ENCODE measurements at regions not wholly inside any gene's neighbourhood (a gene's known extent, or its start where the extent isn't known, plus 50 kb on each side); places are given as distances from the start of the nearest gene placed in this dataset.

GRCh38 chr20:54844346-54844745 lies 369.0 kb downstream of the DOK5 start:
- H3K18ac ChIP-seq (ENCODE audit: insufficient read length, low read depth, low read length): no peak overlapping the region
- Mint-ChIP-seq H3K4me1 (peaks cover 0 to 3% of the 10 kb centered on the region in 2 experiments; a peak in 1 of 4 replicates), H3K9me3 (no peaks in the 10 kb centered on the region; a peak in 1 of 5 replicates), H3K27me3 (ENCODE audit: low read depth) (no peaks in the 10 kb centered on the region), H3K4me3 (no peak overlapping the region), H3K36me3 (ENCODE audit: insufficient read depth in 1 of 3, low read depth in 3 of 3) (no peaks in the 10 kb centered on the region), H3K27ac (no peak overlapping the region)
- no peak overlapping the region for H3K14ac ChIP-seq (ENCODE audit: insufficient read depth, low read length)
- H4K20me1 ChIP-seq (ENCODE audit: control insufficient read depth, insufficient read depth, insufficient read length): no peaks in the 10 kb centered on the region
- H3K9me3 ChIP-seq (ENCODE audit: control insufficient read depth, low read depth, low read length): no peaks in the 10 kb centered on the region
- H4K8ac ChIP-seq (replicated peaks; ENCODE audit: insufficient read length, low read depth, low read length): no peak overlapping the region
- H2BK15ac ChIP-seq (ENCODE audit: low read depth, low read length): no peak overlapping the region
- no peak overlapping the region for H2BK20ac ChIP-seq (ENCODE audit: low read depth, low read length, poor library complexity, severe bottlenecking)
- no peak overlapping the region for H3K9ac ChIP-seq (ENCODE audit: extremely low read depth, insufficient read length, low read length)
- no peak overlapping the region for H2BK5ac ChIP-seq (ENCODE audit: insufficient read length, low read length)
- H2AK5ac ChIP-seq (ENCODE audit: insufficient read length, low read length): no peak overlapping the region
- WGBS (ENCODE audit: extremely low coverage, insufficient read length, low lambda C conversion rate): no CpG with 5 or more reads among the region's 2 CpGs
- no peak overlapping the region for H2AFZ ChIP-seq (ENCODE audit: low read length)
- TF ChIP-seq, protein P1, sequence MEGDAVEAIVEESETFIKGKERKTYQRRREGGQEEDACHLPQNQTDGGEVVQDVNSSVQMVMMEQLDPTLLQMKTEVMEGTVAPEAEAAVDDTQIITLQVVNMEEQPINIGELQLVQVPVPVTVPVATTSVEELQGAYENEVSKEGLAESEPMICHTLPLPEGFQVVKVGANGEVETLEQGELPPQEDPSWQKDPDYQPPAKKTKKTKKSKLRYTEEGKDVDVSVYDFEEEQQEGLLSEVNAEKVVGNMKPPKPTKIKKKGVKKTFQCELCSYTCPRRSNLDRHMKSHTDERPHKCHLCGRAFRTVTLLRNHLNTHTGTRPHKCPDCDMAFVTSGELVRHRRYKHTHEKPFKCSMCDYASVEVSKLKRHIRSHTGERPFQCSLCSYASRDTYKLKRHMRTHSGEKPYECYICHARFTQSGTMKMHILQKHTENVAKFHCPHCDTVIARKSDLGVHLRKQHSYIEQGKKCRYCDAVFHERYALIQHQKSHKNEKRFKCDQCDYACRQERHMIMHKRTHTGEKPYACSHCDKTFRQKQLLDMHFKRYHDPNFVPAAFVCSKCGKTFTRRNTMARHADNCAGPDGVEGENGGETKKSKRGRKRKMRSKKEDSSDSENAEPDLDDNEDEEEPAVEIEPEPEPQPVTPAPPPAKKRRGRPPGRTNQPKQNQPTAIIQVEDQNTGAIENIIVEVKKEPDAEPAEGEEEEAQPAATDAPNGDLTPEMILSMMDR (conservative IDR thresholded peaks at IDR 0.05): no peak
- H3K79me2 ChIP-seq (ENCODE audit: insufficient read depth, low read length): no peaks in the 10 kb centered on the region
- no peaks in the 10 kb centered on the region for H3K27me3 ChIP-seq (ENCODE audit: insufficient read depth, low read length)
- DNase-seq: no peak
- H3T11ph ChIP-seq (ENCODE audit: low read length): no peak overlapping the region
- no peak overlapping the region for H3K4ac ChIP-seq (ENCODE audit: low read depth, low read length)
- no peak overlapping the region for H2BK12ac ChIP-seq (ENCODE audit: insufficient read length, low read depth, low read length)
- H3K4me1 ChIP-seq (ENCODE audit: insufficient read depth, low read length): no peaks in the 10 kb centered on the region
- H3K56ac ChIP-seq (ENCODE audit: insufficient read length, low read depth, low read length): no peak overlapping the region
- no peak overlapping the region for H2BK120ac ChIP-seq (ENCODE audit: low read depth, low read length, poor library complexity, severe bottlenecking)
- H3K23ac ChIP-seq (ENCODE audit: insufficient read length, low read depth, low read length): no peak overlapping the region
- H3K23me2 ChIP-seq (ENCODE audit: insufficient read length, low read depth, low read length, poor library complexity, severe bottlenecking): no peaks in the 10 kb centered on the region
- H3K4me2 ChIP-seq (ENCODE audit: insufficient read depth, insufficient read length, low read length): no peak overlapping the region
- no peak overlapping the region for H3K27ac ChIP-seq (ENCODE audit: insufficient read length, low read depth, low read length)
- no peak overlapping the region for H4K91ac ChIP-seq (ENCODE audit: insufficient read length, low read depth, low read length)
- no peaks in the 10 kb centered on the region for H3K79me1 ChIP-seq (ENCODE audit: insufficient read depth, low read depth, low read length, poor library complexity, severe bottlenecking)
- H4K5ac ChIP-seq (ENCODE audit: insufficient read length, low read depth, low read length): no peak overlapping the region

All from H9 (cell line).